ENCODE measurements at regions not wholly inside any gene's neighbourhood (a gene's known extent, or its start where the extent isn't known, plus 50 kb on each side); places are given as distances from the start of the nearest gene placed in this dataset.
"Not testable (repeated sequence)": the region's sequence is repeated elsewhere in the genome, so short reads cannot be mapped to it uniquely, and the experiment has no call there.

DNA sequence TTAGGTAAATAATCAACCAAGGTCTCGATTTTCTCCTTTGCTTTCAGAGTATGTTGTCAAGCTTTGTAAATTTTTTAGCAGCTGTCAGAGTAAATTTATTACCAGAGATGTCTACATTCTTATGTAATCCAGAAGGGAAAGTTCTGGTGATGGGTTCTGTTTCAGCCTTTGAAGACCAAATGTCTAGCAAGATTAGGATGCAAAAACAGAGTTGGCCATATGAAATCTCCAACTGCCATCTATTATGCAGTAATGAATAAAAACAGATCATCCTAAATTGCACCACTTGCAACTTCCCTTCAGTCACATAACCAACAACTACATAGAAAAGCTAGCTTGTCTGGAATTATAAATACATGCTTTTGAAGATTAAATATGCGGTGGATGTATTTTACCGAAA is 826.8 kb upstream of the KIF2B start:
- H3K4me3 ChIP-seq (ENCODE audit: low read depth, low read length), result no peak overlapping the region
- DNase-seq (ENCODE audit: low read depth), result no peak
- no peak for TF ChIP-seq CTCF (IDR thresholded peaks at IDR 0.05; ENCODE audit: insufficient read depth, low read length)

GRCh38 chr17:52995147-52995546 is 827.6 kb upstream of the KIF2B start:
- TF ChIP-seq CTCF (IDR thresholded peaks at IDR 0.05; ENCODE audit: insufficient read depth, low read length), result no peak
- H3K4me3 ChIP-seq (ENCODE audit: low read depth, low read length), result no peak overlapping the region
- DNase-seq (ENCODE audit: low read depth), result no peak

DNA sequence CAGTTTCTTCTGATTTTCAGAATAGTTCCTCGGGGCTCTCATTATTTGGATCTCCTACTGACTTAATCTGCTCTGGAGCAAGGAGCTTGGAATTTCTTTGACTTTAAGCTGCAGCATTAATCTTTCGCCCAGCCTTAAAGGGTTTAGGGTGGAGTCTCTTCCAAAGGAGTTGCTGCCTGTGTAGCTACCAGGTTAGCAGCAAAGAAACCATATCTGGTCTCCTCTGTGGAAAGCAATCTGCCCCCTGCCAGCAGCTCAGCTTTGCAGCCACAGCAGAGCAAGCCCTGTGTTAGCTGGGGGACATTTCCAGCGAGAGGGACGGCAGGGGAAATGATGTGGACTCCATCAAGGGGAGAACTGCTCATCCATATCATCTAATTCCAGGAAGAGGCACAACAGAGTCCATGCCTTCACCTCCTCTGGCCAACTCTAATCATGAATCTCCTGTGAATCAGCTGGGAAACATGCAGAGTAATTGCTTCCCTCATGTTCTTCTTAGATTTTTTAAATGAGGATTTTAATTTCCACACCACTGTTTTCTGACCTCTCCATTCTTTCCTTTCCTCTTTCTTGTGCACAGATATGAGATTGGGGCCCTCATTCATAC is 827.6 kb upstream of the CA10 start:
- DNase-seq (ENCODE audit: low read depth), result no peak
- no peak for TF ChIP-seq CTCF (IDR thresholded peaks at IDR 0.05; ENCODE audit: insufficient read depth, low read length)
- H3K4me3 ChIP-seq (ENCODE audit: low read depth, low read length), result no peak overlapping the region

DNA sequence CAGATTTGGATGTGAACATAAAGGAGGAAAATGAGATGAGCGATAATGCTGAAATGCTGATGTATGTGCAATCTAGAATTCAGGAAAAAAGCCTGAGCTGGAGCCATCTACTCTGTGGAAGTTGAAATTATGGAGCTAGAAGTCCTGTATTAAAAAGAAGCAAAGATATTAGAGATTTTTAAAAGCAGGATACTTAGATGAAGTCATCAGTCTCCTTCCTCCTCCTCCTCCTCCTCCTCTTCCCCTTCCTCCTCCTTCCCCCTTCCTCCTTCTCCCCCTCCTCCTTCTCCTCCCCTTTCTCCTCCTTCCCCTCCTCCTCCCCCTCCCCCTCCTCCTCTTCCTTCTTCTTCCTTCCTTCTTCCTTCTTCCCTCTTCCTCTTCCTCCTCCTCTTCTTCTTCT is 823.8 kb upstream of the CA10 start:
- no peak for DNase-seq (ENCODE audit: low read depth)
- no peak overlapping the region for H3K4me3 ChIP-seq (ENCODE audit: low read depth, low read length)
- no peak for TF ChIP-seq CTCF (IDR thresholded peaks at IDR 0.05; ENCODE audit: insufficient read depth, low read length)

GRCh38 chr17:52979921-52980320 is 821.4 kb upstream of the CA10 start:
- TF ChIP-seq CTCF (IDR thresholded peaks at IDR 0.05; ENCODE audit: insufficient read depth, low read length), result no peak
- no peak overlapping the region for H3K4me3 ChIP-seq (ENCODE audit: low read depth, low read length)
- DNase-seq (ENCODE audit: low read depth), result no peak

DNA sequence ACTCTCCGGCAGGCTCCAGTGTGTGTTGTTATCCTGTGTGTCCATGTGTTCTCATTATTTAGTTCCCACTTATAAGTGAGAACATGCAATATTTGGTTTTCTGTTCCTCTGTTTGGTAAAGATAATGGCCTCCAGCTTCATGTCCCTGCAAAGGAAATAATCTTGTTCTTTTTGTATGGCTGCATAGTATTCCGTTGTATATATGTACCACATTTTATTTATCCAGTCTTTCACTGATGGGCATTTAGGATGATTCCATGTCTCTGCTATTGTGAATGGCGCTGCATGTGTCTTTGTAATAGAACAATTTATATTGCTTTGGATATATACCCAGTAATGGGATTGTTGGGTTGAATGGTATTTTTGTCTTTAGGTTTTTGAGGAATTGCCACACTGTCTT is 807.3 kb upstream of the CA10 start:
- no peak overlapping the region for H3K4me3 ChIP-seq (ENCODE audit: low read depth, low read length)
- DNase-seq (ENCODE audit: low read depth), result no peak
- no peak for TF ChIP-seq CTCF (IDR thresholded peaks at IDR 0.05; ENCODE audit: insufficient read depth, low read length)

DNA sequence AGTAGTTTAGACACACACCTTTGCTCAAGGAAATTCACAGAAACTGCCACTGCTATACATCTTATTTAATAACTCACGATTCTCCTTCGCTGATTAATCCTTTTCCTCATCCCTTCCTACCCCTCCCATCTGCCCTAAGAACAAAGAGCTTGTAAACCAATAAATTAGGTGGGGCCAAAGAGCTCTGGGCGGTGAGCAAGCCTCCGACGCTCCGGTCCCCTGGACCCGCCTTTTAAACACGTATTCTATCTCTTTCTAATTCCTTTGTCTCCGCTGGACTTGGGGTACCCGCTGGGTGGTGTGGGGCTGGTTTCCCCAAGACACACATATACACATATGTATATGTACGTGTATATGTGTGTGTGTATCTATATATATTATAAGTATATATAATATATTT is 803.2 kb upstream of the CA10 start:
- not testable (repeated sequence) for DNase-seq (ENCODE audit: low read depth)

More for the DNA sequence above, 803.2 kb upstream of the CA10 start:
- H3K4me3 ChIP-seq (ENCODE audit: low read depth, low read length), result not testable (repeated sequence)
